Left ventricle myocardium inferior (tissue), 1 donor: ENCODE measurements at regions not wholly inside any gene's neighbourhood (a gene's known extent, or its start where the extent isn't known, plus 50 kb on each side); places are given as distances from the start of the nearest gene placed in this dataset.
"Not testable (repeated sequence)": the region's sequence is repeated elsewhere in the genome, so short reads cannot be mapped to it uniquely, and the experiment has no call there.

ENCODE experiments used
- DNase-seq: peaks from one replicate; pipeline ENCODE4 v3.0.0-alpha.2; 2020
- H3K27ac ChIP-seq: fragments of 200-600 bp; replicated peaks from 2 replicates; pipeline ENCODE4 v1.8.0; 2021
- H3K27me3 ChIP-seq: fragments of 200-600 bp; 2 replicates; pipeline ENCODE4 v1.8.0; 2021; ENCODE audit warnings: low read depth
- H3K36me3 ChIP-seq: fragments of 200-600 bp; 2 replicates; pipeline ENCODE4 v1.8.0; 2021
- H3K4me1 ChIP-seq: fragments of 200-600 bp; 2 replicates; pipeline ENCODE4 v1.8.0; 2021
- H3K4me3 ChIP-seq: fragments of 200-600 bp; 2 replicates; pipeline ENCODE4 v1.8.0; 2021; ENCODE audit warnings: mild to moderate bottlenecking, moderate library complexity
- H3K9me3 ChIP-seq: fragments of 200-600 bp; replicated peaks from 2 replicates; pipeline ENCODE4 v1.8.0; 2021
- CTCF ChIP-seq: fragments of 200-600 bp; IDR thresholded peaks from 2 replicates; pipeline ENCODE4 v1.8.0; 2021; ENCODE audit warnings: antibody characterized with exemption, mild to moderate bottlenecking, borderline replicate concordance
- intact Hi-C: fragments of 100-400 bp; cut with micrococcal nuclease; formaldehyde crosslinking; loops from one replicate; pipeline ENCODE4 v1.11.0; 2022
- donor health status: DM: no; HTN: yes; CAD: no; lungs with severe emphysema.

- intact Hi-C loops = no loop called here
- H3K9me3 ChIP-seq = peaks cover 7% of the 10 kb centered on the region
- DNase-seq = no peak
- H3K4me3 ChIP-seq = no peak overlapping the region
- no peak for TF ChIP-seq CTCF
- H3K27me3 ChIP-seq = no peaks in the 10 kb centered on the region
- H3K27ac ChIP-seq = no peak overlapping the region
- no peaks in the 10 kb centered on the region for H3K36me3 ChIP-seq
- no peaks in the 10 kb centered on the region for H3K4me1 ChIP-seq
Measured at GRCh38 chr3:34090876-34091275, 292.4 kb downstream of the PDCD6IP start.

DNA sequence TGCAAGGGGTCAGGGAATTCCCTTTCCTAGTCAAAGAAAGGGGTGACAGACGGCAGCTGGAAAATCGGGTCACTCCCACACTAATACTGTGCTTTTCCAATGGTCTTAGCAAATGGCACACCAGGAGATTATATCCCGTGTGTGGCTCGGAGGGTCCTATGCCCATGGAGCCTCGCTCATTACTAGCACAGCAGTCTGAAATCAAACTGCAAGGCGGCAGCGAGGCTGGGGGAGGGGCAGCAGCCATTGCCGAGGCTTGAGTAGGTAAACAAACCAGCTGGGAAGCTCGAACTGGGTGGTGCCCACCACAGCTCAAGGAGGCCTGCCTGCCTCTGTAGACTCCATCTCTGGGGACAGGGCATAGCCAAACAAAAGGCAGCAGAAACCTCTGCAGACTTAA is 295.9 kb downstream of the PDCD6IP start:
- H3K9me3 ChIP-seq = not testable (repeated sequence)

GRCh38 chr3:34102288-34102687 is 303.9 kb downstream of the PDCD6IP start:
- no peak for DNase-seq
- Histone ChIP-seq H3K9me3 (peaks cover 32% of the 10 kb centered on the region), H3K4me1 (no peaks in the 10 kb centered on the region), H3K27ac (no peak overlapping the region), H3K27me3 (peaks cover 13% of the 10 kb centered on the region), H3K36me3 (no peaks in the 10 kb centered on the region), H3K4me3 (no peak overlapping the region)
- intact Hi-C loops = no loop called here
- no peak for TF ChIP-seq CTCF

More for the DNA sequence above, 295.9 kb downstream of the PDCD6IP start:
- DNase-seq, H3K36me3 ChIP-seq, H3K27ac ChIP-seq, intact Hi-C loops, H3K4me3 ChIP-seq, H3K27me3 ChIP-seq, H3K4me1 ChIP-seq: not testable (repeated sequence)

DNA sequence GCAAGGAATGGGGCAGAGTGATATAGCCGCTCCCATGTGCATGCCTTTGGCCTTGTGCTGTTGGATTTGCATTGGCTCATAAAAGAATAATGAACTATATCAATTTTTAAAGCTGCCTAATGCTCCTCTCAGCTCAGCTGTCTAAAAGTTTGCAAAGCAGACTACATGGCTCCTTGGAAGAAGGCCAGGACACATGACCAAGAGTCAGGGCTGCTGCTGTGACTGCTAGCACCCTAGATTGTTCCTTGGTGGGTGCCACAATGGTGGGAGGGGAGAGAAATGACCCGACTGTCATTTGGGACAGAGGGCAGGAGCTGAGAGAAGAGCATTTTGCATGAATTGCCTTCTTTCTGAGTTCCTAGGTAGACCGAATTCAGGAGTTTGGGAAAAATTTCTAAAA is 307.9 kb downstream of the PDCD6IP start:
- peaks cover 13% of the 10 kb centered on the region for H3K27me3 ChIP-seq
- no peak for DNase-seq
- H3K4me1 ChIP-seq = no peaks in the 10 kb centered on the region
- intact Hi-C loops = no loop called here
- no peak for TF ChIP-seq CTCF
- no peak overlapping the region for H3K27ac ChIP-seq
- no peaks in the 10 kb centered on the region for H3K36me3 ChIP-seq
- peaks cover 5% of the 10 kb centered on the region for H3K9me3 ChIP-seq
- H3K4me3 ChIP-seq = no peak overlapping the region

GRCh38 chr3:34106879-34107278 is 308.4 kb downstream of the PDCD6IP start:
- TF ChIP-seq CTCF = peak; percentile 36
- Histone ChIP-seq H3K27ac (no peak overlapping the region), H3K4me1 (no peaks in the 10 kb centered on the region), H3K9me3 (no peaks in the 10 kb centered on the region), H3K27me3 (peaks cover 13% of the 10 kb centered on the region), H3K36me3 (no peaks in the 10 kb centered on the region), H3K4me3 (no peak overlapping the region)
- DNase-seq = no peak
- intact Hi-C loops = no loop called here

- H3K4me3 ChIP-seq = no peak overlapping the region
- intact Hi-C loops = no loop called here
- H3K27me3 ChIP-seq = peaks cover 13% of the 10 kb centered on the region
- H3K4me1 ChIP-seq = no peaks in the 10 kb centered on the region
- no peaks in the 10 kb centered on the region for H3K36me3 ChIP-seq
- H3K27ac ChIP-seq = no peak overlapping the region
- H3K9me3 ChIP-seq = no peaks in the 10 kb centered on the region
- no peak for DNase-seq
- no peak for TF ChIP-seq CTCF
Measured at GRCh38 chr3:34107669-34108068, 309.2 kb downstream of the PDCD6IP start.
